Activated naive CD4-positive, alpha-beta T cell treated with Interleukin-2 at 50 U/mL for 16 hours (primary cell): ENCODE measurements at regions not wholly inside any gene's neighbourhood (a gene's known extent, or its start where the extent isn't known, plus 50 kb on each side); places are given as distances from the start of the nearest gene placed in this dataset.

Source experiments
- DNase-seq: peaks from one replicate; pipeline ENCODE4 v3.0.0-alpha.2; 2020

GRCh38 chr4:188869581-188869980 is 730.3 kb downstream of the TRIML1 start:
- no peak for DNase-seq

GRCh38 chr4:188872809-188873208 is 733.6 kb downstream of the TRIML1 start:
- DNase-seq = no peak

- DNase-seq = no peak
Observed at GRCh38 chr4:188876881-188877280, 737.6 kb downstream of the TRIML1 start.

- DNase-seq = no peak
Observed at GRCh38 chr4:188879598-188879997, 740.4 kb downstream of the TRIML1 start.

- no peak for DNase-seq
Observed at GRCh38 chr4:188887905-188888304, 748.7 kb downstream of the TRIML1 start.

- no peak for DNase-seq
Observed at GRCh38 chr4:188892837-188893236, 753.6 kb downstream of the TRIML1 start.

GRCh38 chr4:188903986-188904385 is 764.7 kb downstream of the TRIML1 start:
- DNase-seq = no peak

- DNase-seq = no peak
Observed at GRCh38 chr4:188904617-188905016, 765.4 kb downstream of the TRIML1 start.

GRCh38 chr4:188905248-188905647 is 766.0 kb downstream of the TRIML1 start:
- no peak for DNase-seq

GRCh38 chr4:188911199-188911598 is 772.0 kb downstream of the TRIML1 start:
- DNase-seq = no peak

- no peak for DNase-seq
Observed at GRCh38 chr4:188911707-188912106, 772.5 kb downstream of the TRIML1 start.

GRCh38 chr4:188915175-188915574 is 775.9 kb downstream of the TRIML1 start:
- DNase-seq = no peak

GRCh38 chr4:188918787-188919186 is 779.5 kb downstream of the TRIML1 start:
- no peak for DNase-seq

- DNase-seq = peak; percentile 4
Observed at GRCh38 chr4:188930822-188931221, 791.6 kb downstream of the TRIML1 start.

- no peak for DNase-seq
Observed at GRCh38 chr4:188934320-188934962, 795.2 kb downstream of the TRIML1 start.

- no peak for DNase-seq
Observed at GRCh38 chr4:188941524-188942119, 802.4 kb downstream of the TRIML1 start.

- DNase-seq = no peak
Observed at GRCh38 chr4:188942606-188943005, 803.4 kb downstream of the TRIML1 start.

- no peak for DNase-seq
Observed at GRCh38 chr4:188949596-188949995, 810.4 kb downstream of the TRIML1 start.

- DNase-seq = no peak
Observed at GRCh38 chr4:188955066-188955465, 815.8 kb downstream of the TRIML1 start.

- DNase-seq = no peak
Observed at GRCh38 chr4:188956566-188956965, 817.3 kb downstream of the TRIML1 start.

GRCh38 chr4:188958346-188958745 is 819.1 kb downstream of the TRIML1 start:
- no peak for DNase-seq

- no peak for DNase-seq
Observed at GRCh38 chr4:188959424-188959823, 820.2 kb downstream of the TRIML1 start.

- no peak for DNase-seq
Observed at GRCh38 chr4:188960411-188961093, 821.3 kb downstream of the TRIML1 start.

GRCh38 chr4:188971125-188971524 is 831.9 kb downstream of the TRIML1 start:
- no peak for DNase-seq
